GM13977 (cell line): ENCODE measurements at regions not wholly inside any gene's neighbourhood (a gene's known extent, or its start where the extent isn't known, plus 50 kb on each side); places are given as distances from the start of the nearest gene placed in this dataset.
A peak's percentile ranks its signal among the peaks of the same experiment; 100 is the strongest.

Source experiments
- DNase-seq: peaks from one replicate; pipeline ENCODE4 v3.0.0; 2012; ENCODE audit warnings: low spot score
- in situ Hi-C: fragments of 300-500 bp; cut with MboI; formaldehyde crosslinking; loops from one replicate; pipeline ENCODE4 v1.12.0; 2022; ENCODE audit warnings: low sequenced_read_pairs, low pct_unique_long_range_greater_than_20kb, mixed read lengths, inconsistent platforms; ENCODE audit not compliant: unreplicated experiment
- TF ChIP-seq, protein P1 (sequence below): IDR thresholded peaks from 2 replicates; pipeline ENCODE4 v1.5.1; 2012; ENCODE audit warnings: mild to moderate bottlenecking, control low read depth; ENCODE audit not compliant: insufficient read depth; ENCODE audit errors: extremely low read depth, missing control alignments

DNA sequence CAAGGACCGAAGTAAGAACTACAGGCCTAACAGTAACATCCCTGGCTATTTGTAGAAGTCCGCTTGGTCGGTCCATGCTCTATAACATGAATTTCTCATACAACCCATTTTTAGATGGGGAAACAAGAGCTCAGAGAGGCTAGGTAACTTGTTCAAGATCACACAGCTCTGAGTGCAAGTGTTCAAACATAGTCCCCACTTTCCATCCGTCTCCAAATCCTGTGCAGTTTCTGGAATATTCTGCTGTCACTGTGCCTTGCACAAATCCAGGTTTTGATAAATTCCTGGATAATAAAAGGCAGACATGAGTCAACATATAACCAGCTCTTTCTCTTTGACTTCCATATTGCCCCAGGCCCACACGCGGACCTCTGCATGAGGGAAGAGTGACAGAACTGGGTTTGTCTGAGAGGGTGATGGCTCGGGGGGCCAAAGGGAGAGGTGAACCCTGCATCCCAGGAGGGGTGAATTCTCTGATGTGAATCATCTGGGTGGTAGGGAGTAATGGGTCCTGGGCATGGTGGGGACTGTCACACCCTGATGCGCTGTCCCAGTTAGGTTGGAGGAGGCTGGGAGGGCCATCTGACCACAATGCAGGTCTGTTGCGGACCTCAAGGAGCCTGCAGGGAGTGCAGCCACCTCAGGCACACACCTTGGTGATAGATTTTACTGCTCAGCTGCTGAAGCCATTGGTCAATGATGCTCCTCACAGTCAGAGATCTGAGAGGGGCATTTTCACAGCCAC lies 162.2 kb downstream of the SMAD6 start:
- in situ Hi-C loops: no loop called here
- TF ChIP-seq, protein P1, sequence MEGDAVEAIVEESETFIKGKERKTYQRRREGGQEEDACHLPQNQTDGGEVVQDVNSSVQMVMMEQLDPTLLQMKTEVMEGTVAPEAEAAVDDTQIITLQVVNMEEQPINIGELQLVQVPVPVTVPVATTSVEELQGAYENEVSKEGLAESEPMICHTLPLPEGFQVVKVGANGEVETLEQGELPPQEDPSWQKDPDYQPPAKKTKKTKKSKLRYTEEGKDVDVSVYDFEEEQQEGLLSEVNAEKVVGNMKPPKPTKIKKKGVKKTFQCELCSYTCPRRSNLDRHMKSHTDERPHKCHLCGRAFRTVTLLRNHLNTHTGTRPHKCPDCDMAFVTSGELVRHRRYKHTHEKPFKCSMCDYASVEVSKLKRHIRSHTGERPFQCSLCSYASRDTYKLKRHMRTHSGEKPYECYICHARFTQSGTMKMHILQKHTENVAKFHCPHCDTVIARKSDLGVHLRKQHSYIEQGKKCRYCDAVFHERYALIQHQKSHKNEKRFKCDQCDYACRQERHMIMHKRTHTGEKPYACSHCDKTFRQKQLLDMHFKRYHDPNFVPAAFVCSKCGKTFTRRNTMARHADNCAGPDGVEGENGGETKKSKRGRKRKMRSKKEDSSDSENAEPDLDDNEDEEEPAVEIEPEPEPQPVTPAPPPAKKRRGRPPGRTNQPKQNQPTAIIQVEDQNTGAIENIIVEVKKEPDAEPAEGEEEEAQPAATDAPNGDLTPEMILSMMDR: no peak
- DNase-seq: no peak

DNA sequence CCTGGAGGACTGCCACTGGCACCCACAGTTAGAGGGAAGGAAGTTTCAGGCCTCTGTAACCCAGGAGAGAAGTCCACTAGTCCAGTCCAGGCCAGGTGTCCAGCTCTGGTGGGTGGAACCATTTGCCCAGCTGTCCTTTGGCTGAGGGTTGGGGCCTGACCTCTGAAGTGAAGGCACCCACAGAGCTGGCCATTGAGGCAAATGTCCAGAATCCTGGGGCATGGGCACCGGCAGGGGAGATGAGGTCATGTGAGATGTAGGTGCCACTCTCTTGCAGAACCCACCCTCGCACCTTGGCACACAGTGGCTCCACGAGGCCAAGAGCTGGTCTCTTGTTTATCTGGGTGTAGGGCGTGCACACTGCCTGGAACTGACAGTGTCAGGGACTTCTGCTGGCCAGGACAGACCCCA lies 162.8 kb downstream of the SMAD6 start:
- in situ Hi-C loops: no loop called here
- TF ChIP-seq, protein P1: no peak

DNA sequence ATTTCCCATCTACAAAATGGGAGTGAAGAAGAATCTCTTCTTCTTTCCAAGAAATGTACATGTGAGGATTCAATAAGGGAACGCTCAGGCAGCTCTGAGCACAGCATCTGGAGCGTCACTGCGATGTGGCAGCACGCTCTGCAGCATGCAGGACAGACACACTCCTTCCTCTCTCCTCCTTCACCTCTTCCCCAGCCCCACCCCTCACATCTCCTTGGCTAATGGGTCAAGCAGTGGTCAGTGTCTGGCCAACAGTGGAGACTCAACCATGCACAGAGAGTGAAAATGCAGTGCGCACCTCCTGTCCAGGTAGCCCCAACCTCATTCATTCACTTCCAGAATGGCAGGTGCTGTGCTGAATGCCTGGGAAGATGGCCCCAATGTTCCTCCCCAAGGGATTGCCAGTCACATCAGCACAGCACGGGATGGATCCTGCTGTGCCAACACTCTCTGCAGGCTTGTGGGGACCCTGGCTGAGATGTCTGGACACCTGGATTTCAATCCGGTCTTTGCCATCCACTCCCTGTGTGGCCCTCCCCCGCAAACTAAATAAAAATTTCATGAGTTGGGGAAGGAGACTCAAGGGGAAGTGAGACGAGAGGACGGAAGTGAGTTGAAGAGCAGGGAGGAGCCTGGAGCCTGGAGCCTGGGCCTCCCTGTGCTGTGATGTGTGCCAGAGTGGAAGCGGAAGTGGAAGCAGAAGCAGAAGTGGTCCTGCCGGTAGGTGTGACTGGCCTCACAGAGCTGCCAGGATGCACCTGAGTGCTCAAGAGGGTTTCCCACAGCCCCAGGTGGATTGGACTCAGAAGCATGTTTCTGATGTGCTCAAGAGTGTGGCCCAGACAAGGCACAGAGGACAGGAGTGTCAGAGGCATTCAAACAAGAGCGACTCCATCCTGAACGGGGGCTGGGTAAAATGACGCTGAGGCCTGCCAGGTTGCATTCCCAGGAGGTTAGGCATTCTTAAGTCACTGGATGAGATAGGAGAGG lies 163.9 kb downstream of the SMAD6 start:
- in situ Hi-C loops: no loop called here
- TF ChIP-seq, protein P1: no peak
- peak; percentile 58 for DNase-seq

More for the DNA sequence above, 162.8 kb downstream of the SMAD6 start:
- DNase-seq: no peak

DNA sequence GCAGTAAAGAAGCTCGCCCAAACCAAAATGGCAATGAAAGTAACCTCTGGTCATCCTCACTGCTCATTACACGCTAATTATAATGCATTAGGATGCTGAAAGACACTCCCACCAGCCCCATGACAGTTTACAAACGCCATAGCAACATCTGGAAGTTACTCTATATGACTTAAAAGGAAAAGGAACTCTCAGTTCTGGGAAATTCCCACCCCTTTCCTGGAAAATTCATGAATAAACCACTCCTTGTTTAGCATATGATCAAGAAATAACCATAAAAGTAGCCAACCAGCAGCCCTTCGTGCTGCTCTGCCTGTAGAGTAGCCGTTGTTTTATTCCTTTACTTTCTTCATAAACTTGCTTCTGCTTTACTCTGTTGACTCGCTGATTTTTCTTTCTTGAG lies 164.6 kb downstream of the SMAD6 start:
- in situ Hi-C loops: no loop called here
- no peak for DNase-seq
- TF ChIP-seq, protein P1: no peak

DNA sequence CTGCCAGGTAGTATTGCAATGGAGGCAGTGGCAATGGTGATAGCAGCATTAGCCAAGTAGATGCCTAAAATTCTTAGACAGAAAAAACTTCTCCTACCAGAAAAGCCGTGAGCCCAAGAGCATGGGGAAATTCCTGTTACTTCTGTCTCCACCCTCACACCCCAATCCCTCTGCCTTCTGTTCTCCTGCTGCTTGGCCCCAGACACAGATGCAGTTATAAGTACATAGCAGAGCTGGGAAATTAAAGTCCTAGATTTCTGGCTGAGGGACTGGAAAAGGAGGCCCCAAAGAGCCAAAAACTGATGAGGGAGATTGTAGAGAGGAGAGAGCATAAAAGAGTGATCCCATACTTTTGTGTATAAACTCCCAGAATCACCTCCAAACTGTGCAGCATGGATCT lies 166.9 kb downstream of the SMAD6 start:
- DNase-seq: no peak
- TF ChIP-seq, protein P1: no peak
- in situ Hi-C loops: no loop called here

DNA sequence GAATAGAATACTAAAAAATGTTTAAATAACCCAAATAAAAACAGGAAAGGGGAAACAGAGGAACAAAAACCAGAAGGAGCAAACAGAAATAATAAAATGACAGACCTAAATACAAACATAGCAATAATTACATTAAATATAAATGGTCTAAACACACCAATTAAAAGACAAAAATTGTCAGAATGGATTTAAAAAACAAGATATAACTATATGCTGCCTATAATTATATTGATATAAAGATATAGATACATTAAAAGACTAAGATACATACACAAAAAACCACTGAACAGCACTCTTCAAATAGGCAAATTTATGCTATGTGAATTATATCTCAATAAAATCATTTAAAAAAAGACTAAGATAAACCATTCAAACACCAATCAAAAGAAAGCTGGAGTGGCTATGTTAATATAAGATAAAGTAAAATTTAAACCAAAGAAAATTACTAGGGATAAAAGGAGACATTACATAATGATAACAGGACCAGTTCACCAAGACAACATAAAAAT lies 168.9 kb downstream of the SMAD6 start:
- TF ChIP-seq, protein P1: no peak
- in situ Hi-C loops: no loop called here
- no peak for DNase-seq
